GM19395 (cell line): ENCODE measurements at regions not wholly inside any gene's neighbourhood (a gene's known extent, or its start where the extent isn't known, plus 50 kb on each side); places are given as distances from the start of the nearest gene placed in this dataset.
A peak's percentile ranks its signal among the peaks of the same experiment; 100 is the strongest.
"Not testable (repeated sequence)": the region's sequence is repeated elsewhere in the genome, so short reads cannot be mapped to it uniquely, and the experiment has no call there.

Experiments used
- ATAC-seq: cut with Tn5 transposase; IDR thresholded peaks from one replicate; pipeline ENCODE4 v1.9.1; 2021; ENCODE audit warnings: mild to moderate bottlenecking, moderate library complexity; ENCODE audit not compliant: unreplicated experiment

GRCh38 chr18:25592804-25593360, 240.9 kb upstream of the ZNF521 start:
- no peak for ATAC-seq

DNA sequence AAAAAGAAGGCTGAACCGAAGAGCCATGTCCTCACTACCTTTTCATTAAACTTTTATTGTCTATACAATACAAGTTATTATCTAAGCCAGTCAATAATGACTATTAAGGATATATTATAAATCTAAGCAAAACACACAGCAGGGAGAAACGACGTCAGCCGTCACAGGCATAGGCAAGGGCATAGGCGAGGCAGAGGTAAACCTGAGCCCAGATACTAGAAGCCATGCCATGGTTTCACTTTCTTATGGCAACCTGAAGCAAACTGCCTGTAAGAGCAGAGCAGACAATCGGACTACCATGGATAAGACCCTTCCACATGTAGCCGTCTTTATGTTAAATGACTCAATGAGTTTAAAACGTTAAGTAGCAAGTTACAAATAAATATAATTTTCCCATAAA, 238.5 kb upstream of the ZNF521 start:
- no peak for ATAC-seq

DNA sequence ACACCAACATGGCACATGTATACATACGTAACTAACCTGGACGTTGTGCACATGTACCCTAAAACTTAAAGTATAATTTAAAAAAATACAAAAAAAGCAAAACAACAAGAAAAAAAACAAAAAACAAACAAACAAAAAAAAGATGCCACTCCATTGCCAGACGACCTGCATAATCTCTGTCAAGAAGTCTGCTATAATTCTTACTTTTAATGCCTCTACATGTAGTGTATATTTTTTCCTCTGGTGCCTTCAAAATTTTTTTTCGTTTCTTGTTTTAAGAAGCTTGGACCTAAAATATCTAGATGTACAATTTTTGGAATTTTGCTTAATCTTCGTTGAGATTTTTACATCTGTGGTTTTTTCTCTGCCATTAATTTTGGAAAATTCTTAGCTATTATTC, 235.6 kb upstream of the ZNF521 start:
- no peak for ATAC-seq

GRCh38 chr18:25568986-25569385, 217.0 kb upstream of the ZNF521 start:
- ATAC-seq: no peak

DNA sequence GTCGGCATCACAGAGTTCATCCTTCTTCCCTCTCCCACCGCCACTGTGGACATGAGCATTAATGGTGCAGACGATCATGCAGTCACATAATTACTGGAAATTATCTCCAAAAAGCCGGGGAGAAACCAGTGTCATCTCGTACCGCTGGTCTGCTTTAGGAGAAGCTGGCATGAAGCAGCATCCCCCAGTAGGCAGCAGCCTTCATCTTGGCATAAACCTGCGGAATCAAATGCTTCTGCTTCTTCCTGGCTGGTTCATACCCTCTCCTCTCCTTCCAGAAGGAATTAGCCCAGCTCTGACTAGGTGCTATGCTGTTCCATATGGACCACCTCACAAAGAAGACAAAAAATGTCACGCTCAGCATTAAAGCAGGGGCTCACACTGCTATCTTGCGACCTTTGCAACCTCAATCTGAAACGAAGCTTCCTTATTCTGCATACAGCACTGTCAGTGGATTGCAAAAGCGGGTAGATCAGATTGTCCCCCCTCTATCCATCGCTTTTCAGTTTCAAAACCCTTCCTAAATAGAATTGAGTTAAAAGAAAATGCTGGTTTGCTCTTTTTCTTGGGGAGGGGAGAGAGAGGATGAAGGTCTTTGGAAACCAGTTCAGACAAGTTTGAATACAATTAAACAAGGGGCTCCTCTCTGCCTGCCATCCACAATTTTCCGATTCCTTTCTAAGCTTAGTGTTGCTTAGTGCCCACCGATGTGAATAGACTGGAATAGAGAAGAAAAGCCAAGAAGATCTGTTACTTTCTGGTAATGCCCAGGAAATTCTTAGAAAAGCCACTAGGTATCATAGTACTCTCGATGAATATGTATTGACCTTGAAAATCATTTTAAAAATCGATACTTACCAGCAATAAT, 212.1 kb upstream of the ZNF521 start:
- ATAC-seq: no peak

DNA sequence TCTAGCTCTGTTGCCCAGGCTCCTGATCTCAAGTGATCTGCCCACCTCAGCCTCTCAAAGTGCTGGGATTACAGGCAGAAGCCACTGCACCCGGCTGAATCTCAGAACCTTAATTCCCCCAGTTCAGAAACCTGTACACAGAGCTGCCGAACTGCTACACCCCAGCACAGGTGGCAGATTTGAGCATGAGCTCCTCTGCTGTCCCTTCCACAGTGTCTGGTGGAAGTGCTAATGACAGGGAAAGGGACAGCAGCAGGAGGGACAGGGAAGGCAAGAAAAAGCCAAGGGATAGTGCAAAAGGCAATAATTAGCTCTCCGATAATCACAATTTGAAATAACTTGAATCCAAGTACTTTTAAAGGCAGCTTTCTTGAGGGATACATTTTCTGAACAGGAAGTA, 211.4 kb upstream of the ZNF521 start:
- no peak for ATAC-seq

DNA sequence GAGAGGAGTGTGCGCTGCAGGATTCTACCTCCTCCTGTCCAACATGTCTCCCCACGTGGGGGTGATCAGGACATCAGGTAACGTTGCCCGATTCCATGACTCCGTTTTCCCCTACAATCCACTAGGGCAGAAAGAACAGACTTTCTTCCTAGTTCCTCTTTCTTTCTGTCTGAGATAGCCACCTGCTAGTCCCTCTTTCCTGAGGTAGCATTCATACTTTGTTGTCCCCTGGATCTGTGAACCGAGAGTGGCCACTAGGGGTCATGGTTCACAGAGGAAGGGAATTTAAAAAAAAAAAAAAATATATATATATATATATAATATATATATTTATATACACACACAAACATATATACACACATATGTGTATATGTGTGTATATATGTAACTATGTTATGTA, 210.0 kb upstream of the ZNF521 start:
- ATAC-seq: no peak

DNA sequence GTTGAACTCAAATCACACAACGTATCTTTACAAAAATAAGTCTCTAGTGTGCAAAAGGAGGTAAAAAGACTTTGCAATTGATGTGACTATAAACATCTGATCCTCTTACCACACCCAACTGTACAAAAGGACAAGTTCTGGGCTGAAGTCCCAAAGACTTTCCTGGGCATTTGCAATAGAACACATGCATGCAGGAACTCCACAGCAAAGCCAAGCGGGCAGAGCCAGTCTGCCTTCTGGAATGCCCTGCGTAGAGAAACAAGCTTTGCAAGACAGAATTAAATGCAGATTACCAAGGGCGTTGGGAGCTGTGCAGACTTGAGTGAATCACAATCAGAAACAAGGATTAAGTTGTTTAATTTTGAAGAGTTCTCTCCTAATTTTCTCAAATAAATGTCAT, 208.4 kb upstream of the ZNF521 start:
- no peak for ATAC-seq

DNA sequence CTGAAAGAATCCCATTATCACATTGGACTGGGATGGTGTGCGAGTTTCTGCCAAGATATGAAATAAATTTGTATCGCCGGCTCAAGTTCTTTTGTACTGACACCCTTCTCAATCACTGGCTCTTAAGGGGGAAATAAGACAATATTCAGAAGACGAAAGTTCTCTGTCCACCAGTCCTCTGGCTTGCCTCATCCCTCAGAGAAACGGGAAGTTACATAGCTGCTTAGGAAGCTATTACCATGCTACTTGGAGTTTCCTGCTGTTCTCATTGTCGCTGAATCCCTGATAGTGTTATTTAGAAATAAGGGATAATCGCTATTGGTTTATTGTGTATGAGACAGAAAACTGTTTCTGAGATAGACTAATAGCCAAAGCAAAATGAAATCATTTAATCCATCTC, 205.0 kb upstream of the ZNF521 start:
- no peak for ATAC-seq

DNA sequence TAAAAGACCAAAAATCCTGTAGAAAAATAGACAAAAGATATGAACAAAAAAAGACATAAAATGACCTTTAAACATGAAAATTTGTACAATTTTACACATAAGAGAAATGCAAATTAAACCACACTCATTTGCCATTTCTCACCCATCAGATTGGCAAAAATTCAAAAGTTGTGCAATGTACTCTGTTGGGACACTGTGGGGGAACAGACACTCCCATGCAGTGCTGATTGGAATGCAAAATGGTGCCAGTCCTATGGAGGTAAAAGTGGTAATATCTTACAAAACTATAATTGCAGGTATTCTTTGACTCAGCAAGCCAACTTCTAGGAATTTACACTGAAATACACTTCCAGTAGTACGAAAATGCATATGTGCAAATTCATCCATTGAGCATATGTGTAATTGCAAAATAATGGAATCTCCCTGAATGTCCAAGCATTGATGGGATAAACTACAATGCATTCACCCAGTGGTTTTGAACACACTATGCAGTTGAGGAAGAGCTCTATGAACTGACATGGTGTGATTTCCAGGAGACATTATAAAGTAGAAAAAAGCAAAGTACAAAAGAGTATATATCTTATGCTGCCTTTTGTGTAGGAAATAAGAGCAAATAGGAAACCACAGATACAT, 201.8 kb upstream of the ZNF521 start:
- no peak for ATAC-seq

- ATAC-seq: no peak
Measured at GRCh38 chr18:25544546-25545287, 192.8 kb upstream of the ZNF521 start.

DNA sequence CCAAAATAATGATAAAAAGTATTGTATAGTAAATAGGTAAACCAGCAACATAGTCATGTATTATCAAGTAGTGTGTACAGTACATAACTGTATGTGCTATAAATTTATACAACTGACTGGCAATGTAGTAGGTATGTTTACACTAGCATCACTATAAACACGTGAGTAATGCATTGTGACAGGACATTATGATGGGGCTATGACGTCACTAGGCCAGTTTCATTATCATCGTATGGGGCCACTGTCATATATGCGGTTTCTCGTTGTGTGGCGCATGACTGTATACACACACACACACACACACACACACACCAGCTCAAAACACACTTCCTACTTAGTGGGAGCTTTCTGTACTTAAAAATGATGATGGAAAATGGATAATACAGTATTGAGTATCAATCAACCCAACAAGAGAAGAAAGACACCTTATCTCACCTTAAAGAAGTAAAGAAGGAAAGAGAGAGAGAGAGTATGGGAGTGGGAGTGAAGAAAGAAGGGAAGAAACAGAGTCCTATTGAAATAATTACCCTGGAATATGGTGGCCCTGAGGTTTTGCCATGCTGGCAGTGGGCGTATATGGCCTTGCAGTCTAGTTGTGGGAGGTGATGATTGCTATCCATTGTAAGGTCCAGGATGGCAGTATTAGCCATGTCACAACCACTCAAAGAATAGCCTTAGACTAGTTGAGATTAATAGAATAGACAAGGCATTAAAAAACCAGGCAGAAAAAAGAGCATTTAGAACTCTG, 186.4 kb upstream of the ZNF521 start:
- no peak for ATAC-seq

GRCh38 chr18:25535495-25535894, 183.5 kb upstream of the ZNF521 start:
- no peak for ATAC-seq

DNA sequence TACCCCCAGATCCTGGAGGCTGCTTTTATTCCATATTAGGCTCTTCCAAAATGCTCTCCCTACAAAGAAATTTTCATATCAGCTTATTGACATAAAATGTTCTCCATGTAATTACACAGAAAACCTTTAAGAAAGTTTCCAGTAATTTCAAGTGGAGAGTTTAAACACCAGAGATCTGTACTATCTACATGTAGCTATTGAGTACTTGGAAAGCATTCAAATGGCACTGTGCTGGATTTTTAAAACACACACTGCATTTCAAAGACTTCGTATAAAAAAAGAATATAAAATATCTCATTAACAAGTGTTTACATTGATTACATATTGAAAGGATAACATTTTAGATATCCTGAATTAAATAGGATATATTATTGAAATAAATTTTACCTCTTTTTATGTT, 182.4 kb upstream of the ZNF521 start:
- ATAC-seq: no peak

- no peak for ATAC-seq
Measured at GRCh38 chr18:25533218-25533617, 181.3 kb upstream of the ZNF521 start.

DNA sequence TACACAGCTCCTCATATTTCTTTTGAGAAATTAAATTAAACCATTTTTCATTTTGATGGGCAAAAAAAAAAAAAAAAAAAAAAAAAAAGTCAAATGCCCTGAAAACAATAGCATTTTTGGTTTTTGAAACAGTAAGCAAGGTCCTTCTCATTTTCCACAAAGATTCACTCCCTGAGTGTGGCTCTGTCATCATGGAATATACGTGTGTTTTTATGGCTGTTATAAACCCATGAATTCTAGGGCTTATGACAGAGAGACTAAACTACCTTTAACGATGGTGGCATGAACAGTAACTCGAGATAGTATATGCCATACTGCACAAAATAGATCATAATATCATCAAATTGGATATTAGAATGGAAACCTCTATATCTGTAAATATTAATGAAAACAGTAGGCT, 179.2 kb upstream of the ZNF521 start:
- no peak for ATAC-seq

DNA sequence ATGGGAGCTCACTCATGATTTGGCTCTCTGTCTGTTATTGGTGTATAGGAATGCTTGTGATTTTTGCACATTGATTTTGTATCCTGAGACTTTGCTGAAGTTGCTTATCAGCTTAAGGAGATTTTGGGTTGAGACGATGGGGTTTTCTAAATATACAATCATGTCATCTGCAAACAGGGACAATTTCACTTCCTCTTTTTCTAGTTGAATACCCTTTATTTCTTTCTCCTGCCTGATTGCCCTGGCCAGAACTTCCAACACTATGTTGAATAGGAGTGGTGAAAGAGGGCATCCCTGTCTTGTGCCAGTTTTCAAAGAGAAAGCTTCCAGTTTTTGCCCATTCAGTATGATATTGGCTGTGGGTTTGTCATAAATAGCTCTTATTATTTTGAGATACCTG, 173.8 kb upstream of the ZNF521 start:
- ATAC-seq: not testable (repeated sequence)

DNA sequence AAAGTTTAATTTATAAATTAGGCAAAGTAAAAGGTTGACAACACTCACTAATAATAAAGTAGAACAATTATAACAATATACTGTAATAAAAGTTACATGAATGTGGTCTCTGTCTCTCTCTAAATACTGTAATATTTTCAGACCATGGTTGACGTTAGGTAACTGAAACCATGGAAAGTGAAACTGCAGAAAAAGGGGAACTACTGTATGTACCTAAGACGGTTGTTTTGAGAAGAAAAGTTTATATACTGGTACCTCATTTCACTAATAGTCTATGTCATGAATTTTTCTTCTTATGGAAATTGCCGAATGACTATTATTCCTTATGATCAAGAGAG, 166.7 kb upstream of the ZNF521 start:
- peak; percentile 98 for ATAC-seq

- peak; percentile 55 for ATAC-seq
Measured at GRCh38 chr18:25517881-25518715, 166.1 kb upstream of the ZNF521 start.
